Adrenal gland (tissue), 5 donors: ENCODE measurements at regions not wholly inside any gene's neighbourhood (a gene's known extent, or its start where the extent isn't known, plus 50 kb on each side); places are given as distances from the start of the nearest gene placed in this dataset.

Source experiments
- POLR2A ChIP-seq, 2 donors: fragments of 450-650 bp; IDR thresholded peaks; one replicate each; pipeline ENCODE4 v1.6.1; 2017; ENCODE audit warnings: antibody characterized with exemption in 2 of 2, mild to moderate bottlenecking in 2 of 2, moderate library complexity in 1 of 2
- TF ChIP-seq, protein P1 (sequence below), 6 experiments: fragments of 450-650 bp in 4 of 6; fragments of 200-600 bp in 2 of 6; sonication (generic) in 1 of 6; IDR thresholded peaks; 1 replicate in 5 of 6; 2 replicates in 1 of 6; pipeline versions ENCODE4 v1.5.1 to v1.8.0; 2016 to 2021; ENCODE audit warnings: antibody characterized with exemption in 6 of 6, mild to moderate bottlenecking in 2 of 6, moderate library complexity in 1 of 6
- donor health status: DM: no; HTN: no; CAD: no.

DNA sequence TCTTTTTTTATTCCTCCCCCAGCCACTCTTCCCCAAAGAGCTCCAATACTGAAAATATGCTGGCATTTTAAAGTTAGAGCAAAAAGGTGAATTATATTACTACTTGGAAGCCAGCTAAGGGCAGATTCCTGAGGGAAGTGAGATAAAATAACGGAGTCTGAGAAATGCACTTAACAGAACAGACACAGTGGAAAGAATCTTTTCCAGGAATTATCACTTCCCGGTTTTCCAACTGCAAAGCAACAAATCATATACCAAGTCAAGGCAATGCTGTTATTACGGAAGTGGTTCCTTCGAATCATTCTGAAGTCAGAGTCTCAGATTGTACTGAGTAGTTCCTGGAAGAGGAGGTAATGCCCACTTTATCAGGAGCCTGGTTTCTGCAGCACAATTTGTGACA lies 435.0 kb upstream of the SPRED2 start:
- TF ChIP-seq POLR2A (IDR thresholded peaks at IDR 0.05), result no peak
- TF ChIP-seq, protein P1, sequence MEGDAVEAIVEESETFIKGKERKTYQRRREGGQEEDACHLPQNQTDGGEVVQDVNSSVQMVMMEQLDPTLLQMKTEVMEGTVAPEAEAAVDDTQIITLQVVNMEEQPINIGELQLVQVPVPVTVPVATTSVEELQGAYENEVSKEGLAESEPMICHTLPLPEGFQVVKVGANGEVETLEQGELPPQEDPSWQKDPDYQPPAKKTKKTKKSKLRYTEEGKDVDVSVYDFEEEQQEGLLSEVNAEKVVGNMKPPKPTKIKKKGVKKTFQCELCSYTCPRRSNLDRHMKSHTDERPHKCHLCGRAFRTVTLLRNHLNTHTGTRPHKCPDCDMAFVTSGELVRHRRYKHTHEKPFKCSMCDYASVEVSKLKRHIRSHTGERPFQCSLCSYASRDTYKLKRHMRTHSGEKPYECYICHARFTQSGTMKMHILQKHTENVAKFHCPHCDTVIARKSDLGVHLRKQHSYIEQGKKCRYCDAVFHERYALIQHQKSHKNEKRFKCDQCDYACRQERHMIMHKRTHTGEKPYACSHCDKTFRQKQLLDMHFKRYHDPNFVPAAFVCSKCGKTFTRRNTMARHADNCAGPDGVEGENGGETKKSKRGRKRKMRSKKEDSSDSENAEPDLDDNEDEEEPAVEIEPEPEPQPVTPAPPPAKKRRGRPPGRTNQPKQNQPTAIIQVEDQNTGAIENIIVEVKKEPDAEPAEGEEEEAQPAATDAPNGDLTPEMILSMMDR (IDR thresholded peaks at IDR 0.05), result no peak
